HG02798 (cell line): ENCODE measurements at regions not wholly inside any gene's neighbourhood (a gene's known extent, or its start where the extent isn't known, plus 50 kb on each side); places are given as distances from the start of the nearest gene placed in this dataset.
A peak's percentile ranks its signal among the peaks of the same experiment; 100 is the strongest.

ENCODE experiments used
- ATAC-seq: cut with Tn5 transposase; IDR thresholded peaks from one replicate; pipeline ENCODE4 v1.9.1; 2021; ENCODE audit warnings: mild to moderate bottlenecking; ENCODE audit not compliant: unreplicated experiment, poor library complexity

DNA sequence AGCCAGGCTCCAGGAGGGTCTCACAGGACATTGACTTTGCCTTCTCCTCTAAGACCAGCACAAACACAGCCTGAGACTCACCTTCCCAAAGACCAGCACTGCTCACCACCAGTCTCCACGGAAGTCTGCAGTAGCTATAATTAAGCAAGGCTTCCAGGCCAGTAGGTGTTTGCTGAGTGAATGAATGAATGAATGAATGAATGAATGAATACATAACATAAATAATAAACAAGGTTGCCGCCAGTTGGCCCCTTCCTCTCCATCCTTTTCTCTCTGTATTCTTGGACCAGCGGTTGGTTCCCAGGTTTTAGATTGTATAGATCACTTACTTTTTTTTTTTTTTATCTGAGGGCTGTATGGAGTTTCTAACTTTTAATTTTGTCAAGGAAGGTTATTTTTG lies 222.4 kb upstream of the ID2 start:
- no peak for ATAC-seq

DNA sequence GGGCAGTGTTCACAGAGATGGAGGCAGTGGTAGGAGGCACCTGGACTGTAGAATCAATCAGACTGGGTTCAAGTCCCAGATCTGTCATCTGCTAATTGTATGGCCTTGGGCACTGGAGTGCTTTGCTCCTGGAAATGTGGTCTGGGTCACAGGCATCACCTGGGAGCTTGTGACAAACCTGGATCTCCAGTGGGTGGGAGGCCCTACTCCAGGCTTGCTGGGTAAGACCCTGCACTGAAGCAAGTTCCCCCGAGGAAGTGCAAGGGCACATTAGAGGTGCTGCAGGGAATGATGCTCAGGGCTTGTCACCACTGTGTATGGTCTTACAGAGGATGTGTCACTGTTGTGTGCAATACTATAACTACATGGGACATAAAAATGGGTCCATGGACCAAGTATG lies 220.5 kb upstream of the ID2 start:
- no peak for ATAC-seq

DNA sequence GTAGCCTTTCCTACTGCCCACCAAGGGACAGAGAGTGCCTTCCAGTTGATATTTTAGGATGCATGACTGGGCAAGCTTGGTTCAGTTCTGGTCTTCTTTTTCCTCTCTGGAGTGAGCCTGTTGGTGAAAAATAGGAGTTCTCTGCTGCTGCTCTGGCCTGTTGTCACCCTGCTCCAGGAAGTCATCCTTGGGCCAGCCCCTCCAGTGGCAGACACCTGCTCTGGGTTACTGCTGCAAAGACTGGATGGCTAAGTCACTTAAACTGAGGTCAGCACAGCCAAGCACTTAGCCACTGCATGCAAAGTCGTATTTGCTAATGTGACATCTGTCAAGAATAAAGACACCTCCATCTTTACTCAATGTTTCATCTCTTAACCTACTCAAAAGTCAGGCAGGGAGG lies 219.6 kb upstream of the ID2 start:
- no peak for ATAC-seq

DNA sequence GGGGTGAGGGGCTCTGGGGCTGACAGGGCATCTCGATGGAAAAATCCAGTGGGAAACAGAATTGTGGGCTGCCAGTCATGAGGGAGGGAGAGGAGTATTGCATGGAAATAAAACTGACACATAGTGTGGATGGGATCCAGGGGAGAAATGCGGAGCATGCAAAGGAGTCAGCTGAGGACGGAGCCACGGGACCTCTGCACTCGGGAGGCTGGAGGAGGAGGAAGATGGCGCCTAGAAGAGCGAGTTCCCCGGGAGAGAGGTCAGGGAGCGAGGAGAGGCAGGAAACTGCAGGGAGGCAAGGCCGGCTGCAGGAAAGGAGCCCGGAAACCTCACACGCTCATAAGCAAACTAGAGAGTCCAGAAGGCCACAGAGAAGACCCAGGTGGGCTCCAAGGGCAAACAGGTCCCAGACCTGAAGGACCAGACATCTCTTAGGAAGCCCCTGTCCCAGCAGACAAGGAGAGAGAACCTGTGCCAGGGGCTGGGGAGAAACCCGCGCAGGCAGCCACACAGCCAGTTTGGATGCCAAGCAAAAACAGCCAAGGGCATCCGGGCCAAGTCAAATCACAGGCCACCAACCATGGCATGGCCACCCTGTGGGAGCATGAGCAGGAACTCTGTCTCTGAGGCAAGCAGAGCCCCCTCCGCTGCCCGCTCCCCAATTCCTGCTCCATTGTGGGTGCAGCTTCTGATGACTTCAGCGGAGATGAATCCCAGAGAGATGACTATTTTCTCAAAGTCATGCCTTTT lies 218.8 kb upstream of the ID2 start:
- ATAC-seq = no peak

DNA sequence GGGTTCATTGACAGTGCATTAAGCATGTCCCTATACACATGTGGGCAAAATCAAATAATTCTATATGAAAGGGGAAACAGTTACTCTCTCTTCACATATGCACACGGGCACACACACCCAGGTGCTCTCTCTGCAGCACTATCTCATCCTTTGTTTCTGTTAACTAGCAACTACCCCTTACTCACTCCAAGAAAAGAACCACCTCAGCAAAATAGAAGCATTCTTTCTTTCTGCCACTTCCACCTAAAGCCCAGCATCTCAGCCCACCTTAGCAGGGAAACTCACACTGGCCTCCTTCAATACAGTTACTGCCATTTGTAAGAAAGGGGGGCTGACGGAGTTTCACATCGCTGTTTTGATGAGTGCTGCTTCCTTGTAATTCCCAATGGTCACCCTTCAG lies 216.3 kb upstream of the ID2 start:
- ATAC-seq = no peak

DNA sequence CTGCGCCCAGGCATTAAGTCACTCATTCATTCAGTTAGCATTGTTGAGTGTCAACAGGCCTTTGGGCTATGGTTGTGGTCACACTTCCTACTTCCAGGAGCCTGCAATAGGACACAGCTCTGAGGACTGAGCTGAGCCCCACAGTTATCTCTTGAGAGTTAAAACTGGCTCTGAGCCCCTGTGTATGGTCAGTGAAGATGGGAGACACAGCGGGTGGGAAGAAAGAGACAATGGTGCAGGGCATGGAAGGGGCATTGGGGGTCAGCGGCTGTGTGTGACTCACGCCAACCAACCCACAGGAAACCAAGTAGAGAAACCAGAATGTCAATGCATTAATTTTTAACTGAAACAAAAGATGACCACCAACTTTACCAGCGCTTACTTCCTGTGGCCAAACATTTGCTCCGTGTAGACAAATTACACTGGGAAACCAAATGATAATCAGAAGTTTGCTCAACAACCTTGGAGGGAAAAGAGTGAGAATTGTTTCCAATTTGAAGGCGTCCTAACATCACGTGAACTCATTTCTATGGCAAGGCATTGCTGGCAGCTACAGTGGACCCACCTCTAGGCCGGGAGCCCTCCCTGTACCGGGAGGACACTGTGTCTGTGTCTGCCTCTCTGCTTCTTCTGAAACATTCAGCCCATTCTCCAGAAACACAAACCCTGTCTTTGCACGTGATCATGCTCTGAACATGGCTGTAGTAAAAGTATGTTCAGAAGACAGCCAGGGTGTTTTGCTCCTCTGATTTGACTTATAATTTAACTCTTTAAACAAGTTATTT lies 212.0 kb upstream of the ID2 start:
- ATAC-seq = no peak

DNA sequence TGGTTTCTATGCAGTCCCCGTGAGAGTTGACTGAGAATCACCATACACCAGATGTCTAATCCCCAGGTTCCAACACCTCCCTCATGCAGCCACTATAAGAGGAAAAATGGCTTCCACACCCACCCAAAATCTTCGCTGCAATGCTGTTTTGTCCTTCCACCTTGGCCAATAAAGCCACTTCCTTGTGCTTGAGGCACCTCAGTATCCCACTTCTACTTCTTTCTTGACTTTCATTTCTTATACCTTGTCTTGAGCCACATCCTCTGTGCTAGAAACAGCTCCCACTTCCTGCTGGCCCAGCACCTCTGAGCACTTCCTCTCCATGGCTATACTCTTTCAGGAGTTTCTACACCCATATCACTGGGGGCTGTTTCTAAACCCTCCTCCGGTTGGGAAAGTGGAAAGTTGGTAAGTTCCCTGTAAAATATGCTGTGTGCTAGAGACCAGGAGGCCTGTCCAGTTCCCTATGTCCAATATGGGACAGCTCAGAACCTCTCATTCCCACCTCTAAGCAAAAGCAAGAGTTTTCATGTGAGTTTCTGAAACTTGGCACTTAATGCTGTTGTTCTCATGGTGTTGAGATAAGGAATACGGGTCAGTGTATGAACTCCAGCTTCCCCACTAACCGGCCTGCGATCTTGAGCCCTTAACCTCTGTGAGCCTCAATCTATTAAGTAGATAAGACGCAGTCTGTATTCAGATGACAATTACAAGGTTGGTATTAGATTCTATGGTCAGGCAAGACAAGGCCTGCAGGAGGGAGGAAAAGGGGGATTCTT lies 209.1 kb upstream of the ID2 start:
- peak; percentile 48 for ATAC-seq

DNA sequence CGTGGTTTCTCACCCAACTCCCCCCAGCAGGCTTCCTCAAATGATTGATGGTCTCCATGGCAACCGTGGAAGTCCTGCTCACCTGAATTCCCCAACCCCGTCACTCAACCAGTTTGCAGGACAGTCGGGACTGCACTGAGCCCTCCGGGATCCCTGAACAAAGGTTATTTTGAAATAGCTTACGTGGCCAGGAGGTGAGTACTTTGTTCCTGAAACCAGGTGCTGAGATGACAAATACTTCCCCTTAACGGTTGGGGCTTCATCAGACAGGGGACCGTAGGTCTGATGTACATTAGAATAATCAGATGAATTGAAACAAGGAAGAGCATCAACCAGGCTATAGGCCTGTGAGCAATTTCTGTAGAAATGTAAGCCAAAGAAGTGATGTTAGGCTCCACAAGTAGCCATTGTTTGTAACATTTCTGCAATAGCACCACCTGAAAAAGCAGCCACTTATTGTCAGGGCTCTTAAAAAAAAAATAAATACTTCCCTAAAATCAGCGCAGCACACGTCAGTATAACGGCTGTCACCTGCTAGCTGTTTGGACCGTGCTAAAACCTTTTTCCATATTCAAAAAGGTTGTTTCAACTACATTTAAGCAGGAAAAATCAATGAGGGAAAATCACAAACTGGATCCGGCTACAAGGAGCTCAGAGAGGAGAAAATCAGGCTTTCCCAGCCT lies 206.4 kb upstream of the ID2 start:
- ATAC-seq = peak; percentile 20

DNA sequence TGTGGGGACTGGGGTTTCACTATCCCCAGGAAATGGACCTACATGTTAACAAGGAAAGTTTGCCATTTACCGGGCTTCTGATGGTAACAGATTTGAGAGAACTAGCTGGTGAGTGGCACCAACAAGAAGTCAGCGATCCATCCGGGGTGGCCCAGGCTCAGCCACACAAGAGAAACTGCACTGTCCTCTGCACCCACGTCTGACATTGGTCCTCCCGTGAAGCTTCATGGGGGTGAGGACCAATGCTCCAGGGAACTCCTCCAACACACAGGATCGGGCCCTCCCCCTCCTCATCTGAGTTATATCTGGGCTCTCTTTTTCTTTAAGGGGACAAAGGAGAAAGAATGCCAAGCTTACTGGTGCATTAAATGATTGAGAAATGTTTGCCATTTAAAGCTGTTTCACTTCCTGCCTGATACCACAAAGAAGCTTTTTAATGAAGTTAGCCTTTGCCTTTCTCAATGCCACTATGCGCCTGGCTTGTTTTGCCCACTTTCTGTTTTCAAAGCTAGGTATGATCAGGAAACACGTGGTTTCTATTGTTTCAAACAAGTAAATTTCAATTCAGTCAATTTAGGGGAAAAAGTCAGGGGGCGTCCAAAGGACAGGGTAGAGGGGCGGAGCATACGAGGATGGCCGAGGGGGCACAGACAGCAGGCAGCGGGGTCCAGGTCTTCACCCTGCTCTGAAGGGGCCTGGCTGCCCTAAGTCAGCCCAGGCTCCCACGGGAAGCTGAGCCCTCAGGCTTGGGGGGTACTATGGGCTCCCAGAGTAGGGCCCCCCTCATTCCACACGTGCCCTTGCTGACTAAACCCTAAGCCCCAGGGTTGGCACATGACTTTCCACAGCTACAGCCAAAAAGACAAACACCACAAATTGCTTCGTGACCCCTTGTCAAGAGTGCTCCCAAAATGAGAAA lies 204.0 kb upstream of the ID2 start:
- peak; percentile 64 for ATAC-seq

DNA sequence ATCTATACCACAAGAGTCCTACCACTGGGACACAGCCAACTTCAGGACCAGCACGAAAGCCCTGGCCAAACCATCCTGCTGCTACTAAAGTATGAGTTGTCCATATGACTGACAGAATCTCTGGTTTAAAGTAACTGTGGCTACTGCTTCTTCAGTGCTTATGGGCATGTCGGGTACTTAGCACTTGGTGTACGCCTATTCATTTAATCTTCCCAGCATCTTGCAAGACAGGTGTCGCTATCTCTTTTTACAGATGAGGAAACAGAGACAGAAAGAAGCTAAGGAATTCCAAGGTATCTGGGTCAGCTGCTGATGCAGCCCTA lies 203.4 kb upstream of the ID2 start:
- ATAC-seq = no peak

DNA sequence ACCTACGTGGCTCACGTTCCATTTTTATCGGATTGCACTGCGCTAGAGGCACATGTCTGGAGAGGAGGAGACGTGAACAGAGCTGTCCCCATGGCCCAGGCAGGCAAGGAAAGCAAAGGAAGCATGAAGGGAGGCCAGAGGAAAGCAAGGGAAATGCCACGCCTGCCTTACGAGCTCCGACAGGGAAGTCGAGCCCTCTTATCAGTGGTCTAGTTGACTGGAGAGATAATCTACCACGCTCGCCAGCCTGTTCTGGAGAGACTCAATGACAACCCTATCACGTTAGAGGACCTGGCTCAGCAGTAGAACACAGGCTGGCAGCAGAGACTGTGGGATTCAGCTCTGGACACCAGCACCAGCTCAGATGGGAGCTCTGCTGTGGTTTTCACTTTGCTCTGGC lies 202.6 kb upstream of the ID2 start:
- no peak for ATAC-seq

DNA sequence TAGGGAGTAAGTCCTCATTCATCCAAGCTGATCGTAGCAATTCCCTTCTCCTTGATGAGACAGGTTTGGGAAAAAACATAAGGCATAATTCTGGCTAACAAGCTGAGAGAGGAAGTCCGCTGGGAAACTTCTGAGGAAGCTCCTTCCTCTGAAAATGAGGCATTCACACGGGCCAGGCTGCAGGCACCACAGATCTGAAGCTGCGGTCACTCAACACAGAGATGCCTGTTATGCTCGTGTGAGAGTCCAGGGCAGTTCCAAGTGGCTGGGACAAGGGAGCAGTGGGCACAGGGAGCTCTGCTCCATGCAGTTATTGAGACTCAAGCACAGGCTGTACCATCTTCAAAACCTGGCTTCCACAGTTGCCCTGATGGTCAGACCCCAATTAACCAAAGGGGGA lies 200.9 kb upstream of the ID2 start:
- ATAC-seq = no peak

DNA sequence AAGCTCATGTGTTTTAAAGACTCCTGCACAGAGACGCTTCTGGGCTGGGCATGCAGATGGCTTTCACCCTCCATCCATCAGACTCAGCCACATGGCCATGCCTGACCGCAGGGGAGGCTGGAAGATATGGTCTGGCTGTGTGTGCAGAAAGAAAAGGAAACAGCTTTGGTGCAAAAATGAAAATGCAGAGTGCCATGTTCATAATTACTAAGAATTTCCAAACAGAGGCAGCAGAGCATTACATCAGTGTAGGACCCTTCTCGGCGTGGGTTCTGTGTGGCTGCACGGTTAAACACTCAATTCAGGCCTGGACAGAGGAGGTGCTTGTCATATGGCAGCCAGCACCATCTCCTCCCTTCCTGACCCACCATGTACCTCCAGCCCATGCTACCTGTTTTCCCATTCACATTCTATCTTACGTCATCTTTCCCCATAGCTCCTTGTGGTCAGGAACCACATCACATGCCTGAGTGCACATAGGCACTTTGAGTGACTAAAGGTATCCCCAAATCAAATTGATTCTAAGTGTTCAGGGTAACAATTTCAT lies 200.3 kb upstream of the ID2 start:
- peak; percentile 57 for ATAC-seq

DNA sequence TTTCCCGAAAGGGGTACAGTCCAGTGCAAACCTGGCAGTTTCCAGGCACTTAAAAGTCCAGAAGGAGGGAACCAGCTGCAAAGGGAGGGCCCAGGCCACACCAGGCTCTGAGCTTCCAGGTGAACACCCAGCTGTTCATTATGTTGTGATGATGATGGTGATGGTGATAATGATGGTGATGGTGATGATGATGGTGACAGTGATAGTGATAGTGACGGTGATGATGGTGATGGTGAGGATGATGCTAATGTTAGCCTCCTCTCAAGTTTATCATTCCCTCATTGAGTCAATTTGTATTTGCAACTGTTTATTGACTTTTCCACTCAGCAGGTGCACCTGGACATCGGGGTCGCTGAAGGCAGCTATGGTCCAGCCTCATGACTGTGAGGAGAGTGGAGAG lies 199.4 kb upstream of the ID2 start:
- ATAC-seq = no peak

DNA sequence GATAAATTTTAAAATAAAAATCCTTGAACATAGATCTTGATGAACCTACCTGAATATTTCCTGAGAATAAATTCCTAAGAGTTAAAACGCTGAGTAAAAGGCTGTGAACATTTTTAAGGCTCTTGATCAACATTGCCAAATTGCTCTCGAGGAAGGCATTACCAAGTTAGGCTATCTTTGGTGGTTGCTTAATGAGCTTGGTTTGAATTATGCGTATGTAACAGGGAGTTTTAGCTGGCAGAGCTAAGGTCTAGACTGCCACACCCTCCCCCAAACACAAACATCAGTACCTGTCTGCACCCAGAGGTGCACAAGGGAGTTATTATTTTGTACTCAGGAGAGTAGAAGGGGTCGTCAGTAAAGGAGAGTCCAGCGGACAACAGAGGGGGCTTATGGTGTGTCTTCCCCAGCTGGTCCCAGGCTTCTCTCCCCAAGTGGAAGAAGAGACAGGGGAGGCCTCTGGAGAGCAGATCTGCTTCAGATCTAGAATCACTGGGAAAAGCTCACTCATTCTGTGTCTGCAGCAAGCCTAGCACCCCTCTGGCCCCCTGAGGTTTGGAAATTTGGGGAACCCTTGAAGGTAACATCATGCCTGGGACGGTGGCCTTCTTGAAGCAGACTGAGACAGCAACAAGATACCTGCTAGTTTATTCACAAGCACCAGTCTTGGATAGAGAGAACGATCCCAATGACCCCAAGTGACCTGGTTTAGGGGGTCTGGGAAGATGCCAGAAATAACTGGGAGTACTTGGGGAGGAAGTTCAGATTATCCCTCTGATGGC lies 197.2 kb upstream of the ID2 start:
- ATAC-seq = no peak

DNA sequence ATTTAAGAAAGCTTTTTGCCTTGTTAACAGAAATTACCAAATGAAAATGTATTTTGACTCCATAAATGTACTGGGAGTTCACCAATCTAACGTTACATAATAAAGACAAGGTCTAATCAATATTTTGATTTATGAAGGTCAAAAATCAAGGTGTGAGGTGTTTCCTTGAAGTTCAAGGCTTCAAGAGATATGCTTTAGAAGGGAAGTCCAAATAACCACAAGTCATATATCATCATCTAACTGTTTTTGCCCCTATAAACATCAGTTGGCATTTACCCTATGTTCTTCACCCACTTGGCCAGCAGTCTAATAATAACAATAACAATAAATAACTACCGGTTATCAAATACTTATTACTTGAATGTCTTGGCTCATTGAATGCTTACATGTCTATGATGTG lies 196.1 kb upstream of the ID2 start:
- ATAC-seq = no peak

DNA sequence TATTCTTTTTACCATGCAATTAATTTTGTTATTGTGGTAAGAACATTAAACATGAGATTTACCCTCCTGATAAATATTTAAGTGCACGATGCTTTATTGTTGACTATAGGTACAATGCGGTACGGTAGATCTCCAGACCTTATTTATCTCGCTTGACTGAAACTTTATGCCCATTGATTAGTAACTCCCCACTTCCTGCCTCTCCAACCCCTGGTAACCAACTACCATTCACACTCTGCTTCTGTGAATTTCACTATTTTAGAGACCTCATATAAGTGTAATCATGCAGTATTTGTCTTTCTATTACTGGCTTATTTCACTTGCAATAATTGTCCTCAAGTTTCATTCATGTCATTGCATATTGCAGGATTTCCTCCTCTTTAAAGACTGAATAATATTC lies 195.7 kb upstream of the ID2 start:
- ATAC-seq = no peak

DNA sequence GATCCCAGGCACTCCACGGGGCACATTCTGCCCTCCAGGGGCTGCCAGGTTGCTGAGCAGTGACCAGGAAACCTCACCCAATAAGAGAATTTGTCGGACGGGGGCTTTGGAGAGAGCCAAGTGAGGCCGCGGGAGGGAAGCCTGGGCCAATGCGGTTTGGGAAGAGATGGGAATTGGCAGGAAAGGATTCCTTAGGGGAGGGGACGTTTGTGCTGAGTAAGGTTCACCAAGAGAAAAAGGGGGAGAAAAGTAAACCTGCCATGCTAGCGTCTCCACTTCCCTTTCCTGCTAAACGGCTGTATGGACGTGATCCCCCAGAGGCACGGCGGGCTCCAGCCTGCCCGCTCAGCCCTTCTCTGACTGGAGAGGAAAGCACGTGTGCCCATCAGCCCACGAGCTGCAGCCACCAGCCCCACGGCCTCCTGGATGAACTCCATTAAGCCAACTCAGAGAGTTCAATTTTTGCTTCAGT lies 194.4 kb upstream of the ID2 start:
- peak; percentile 29 for ATAC-seq
